ENCODE measurements at regions not wholly inside any gene's neighbourhood (a gene's known extent, or its start where the extent isn't known, plus 50 kb on each side); places are given as distances from the start of the nearest gene placed in this dataset.

DNA sequence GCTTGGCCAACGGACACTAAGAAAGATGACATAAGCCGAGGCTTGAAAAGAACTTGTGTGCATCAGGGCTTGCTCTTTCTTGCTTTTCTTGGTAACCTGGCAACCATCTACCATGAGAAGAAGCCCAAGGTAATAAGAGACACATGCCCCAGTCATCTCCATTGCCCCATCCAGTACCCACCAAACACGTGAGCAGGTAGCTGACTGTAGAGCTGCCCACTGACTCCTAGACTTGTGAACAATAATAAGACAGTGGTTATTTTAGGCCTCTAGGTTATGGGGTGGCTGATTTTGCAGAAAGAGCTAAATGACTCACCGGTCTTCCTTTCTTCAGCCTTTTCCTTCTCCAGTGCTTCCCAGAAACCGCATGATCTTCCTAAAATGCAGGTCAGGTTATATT lies 105.0 kb upstream of the JUN start:
- DNase-seq (ENCODE audit: low read depth in 3 of 3, low spot score in 2 of 3), result no peak

- DNase-seq (ENCODE audit: low read depth in 3 of 3, low spot score in 2 of 3), result no peak
Observed at GRCh38 chr1:58890113-58890512, 106.3 kb upstream of the JUN start.

DNA sequence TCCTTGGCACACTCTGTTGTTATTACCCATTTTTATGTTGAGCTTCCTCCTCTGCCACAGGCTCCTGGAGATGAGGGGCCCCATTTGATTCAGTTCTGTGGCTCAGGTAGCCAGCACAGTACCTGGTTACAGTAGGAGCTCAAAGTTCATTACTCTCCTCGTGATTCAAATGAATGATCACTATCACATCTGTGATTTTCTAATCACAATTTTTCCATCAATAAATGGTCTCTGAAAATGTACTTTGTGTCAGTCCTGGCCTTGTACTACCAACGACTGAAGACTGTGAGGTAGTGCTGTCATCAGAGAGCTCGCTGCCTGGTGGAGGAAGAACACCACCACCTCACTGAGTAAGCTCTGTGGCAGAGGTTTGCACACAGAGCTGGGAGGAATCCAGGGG lies 106.8 kb upstream of the JUN start:
- no peak for DNase-seq (ENCODE audit: low read depth in 3 of 3, low spot score in 2 of 3)

DNA sequence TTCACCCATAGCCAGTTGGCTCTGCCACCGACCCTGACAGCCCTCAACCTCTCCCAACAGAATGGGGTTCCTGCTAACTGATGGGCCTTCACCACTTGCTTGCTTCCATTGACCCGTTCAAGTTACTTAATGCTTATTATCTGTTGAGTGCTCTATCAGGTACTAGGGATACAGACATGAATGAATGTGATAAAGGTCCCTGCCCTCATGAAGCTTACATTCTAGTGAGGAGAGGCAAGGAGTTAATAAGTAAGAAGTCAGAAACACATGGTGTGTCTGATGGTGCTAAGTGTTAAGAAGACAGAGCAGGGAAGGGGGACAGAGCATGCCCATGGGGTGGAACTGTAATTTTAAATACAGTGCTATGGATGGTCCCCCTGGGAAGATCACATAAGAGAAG lies 107.5 kb upstream of the JUN start:
- no peak for DNase-seq (ENCODE audit: low read depth in 3 of 3, low spot score in 2 of 3)

GRCh38 chr1:58893257-58893869 lies 109.5 kb upstream of the JUN start:
- no peak for DNase-seq (ENCODE audit: low read depth in 3 of 3, low spot score in 2 of 3)

DNA sequence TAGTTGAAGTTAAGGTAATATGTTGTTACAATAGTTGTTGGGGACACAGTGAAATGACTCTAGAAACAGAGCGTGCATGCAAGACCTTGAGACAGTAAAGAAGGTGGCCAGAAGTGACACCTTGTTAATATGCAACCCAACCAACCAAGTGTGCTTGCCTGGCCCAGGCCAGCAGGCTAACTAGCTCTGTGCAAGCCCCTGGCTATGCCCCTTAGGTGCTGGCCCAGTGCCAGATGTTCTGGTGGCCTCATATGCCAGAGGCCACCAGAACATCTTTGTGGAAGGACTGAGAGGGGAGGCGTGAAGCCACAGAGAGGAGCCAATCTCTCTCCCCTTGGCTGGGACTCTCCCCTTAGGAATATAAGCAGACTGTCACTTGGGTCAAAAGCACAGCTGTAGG lies 111.2 kb upstream of the JUN start:
- DNase-seq (ENCODE audit: low read depth in 3 of 3, low spot score in 2 of 3), result no peak

- no peak for DNase-seq (ENCODE audit: low read depth in 3 of 3, low spot score in 2 of 3)
Observed at GRCh38 chr1:58895559-58896145, 111.8 kb upstream of the JUN start.

DNA sequence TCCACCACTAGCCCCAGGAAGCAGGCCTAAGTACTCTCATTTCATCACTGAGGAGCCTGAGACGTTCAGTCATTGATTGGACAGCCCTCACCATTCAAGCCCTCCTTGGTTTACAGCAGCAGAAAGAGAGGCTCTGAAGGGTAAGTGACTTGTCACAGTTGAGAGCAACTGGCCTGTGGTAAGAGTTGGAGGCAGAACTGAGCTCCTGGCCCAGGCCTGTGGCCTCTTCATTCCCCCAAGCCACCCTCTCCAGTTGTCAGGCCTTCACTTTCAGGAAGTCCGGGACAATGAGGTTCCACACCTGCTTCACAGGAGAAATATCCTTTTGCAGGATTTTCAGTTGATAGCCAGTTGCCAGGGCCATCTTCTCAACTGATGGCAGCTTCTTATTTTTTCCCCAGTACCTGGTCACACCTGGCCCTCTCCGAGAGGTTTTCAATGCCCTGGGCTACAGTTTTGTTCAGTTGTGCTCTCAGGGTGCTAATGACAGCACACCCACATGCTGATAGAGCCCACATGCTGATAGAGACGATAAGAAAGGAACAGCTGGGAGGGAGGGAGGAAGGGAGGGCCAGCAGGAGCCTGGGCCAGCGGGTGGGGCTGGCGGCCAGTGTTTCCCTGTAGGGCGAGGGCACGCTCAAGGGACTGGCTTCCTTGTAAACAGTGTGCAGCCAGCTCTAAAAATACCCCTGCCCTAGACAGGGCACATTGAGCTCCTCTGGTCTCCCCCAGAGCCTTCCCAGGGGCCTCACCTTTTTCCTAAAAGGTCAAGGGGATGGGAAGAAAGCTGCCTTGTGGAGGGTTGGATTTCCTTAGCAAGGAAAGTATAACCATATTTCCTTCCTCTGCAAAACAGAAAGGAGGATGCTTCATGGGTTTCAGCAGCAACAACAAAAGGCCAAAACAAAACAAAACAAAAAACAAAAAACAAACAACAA lies 112.7 kb upstream of the JUN start:
- no peak for DNase-seq (ENCODE audit: low read depth in 3 of 3, low spot score in 2 of 3)

DNA sequence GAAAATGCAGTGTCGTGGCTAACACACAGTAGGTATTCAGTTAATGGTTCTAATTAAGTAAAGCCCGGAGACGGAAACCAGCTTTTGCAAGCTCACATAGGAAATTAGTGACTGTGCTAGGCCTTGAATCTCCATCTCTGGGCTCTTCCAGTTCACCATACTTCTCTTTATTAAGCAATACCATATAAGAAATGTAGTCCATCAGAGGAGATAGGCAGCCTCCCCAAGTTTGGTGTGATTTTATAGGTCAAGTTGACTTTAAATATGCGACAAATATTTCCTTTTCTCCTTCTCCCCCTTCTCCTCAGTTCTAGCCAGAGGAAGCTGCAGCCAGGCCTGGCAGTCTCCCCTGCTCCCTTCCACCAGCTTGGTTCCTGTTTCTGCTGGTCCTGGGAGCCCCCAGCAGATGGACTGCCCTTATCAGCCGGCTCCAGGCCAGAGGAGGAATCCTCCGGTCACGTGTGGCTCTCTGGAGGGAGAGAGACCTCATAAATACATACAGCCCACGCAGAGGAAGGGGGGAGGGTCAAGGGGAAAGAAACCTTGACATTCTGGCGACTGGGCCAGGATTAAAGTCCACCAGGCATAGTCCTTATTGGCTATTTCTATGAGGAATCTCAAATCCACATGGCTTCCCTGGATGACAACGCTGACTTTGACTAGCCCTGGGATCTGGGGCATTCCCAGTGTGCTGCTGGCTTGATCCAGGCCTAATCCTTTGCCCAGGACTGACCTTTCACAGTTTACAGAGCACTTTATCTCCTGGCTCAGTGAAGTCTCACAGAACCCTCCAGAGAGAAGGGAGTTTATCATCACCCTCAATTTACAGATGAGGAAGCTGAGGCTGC lies 115.1 kb upstream of the JUN start:
- no peak for DNase-seq (ENCODE audit: low read depth in 3 of 3, low spot score in 2 of 3)

GRCh38 chr1:58899587-58900271 lies 115.9 kb upstream of the JUN start:
- DNase-seq (ENCODE audit: low read depth in 3 of 3, low spot score in 2 of 3), result no peak

- no peak for DNase-seq (ENCODE audit: low read depth in 3 of 3, low spot score in 2 of 3)
Observed at GRCh38 chr1:58900396-58900795, 116.5 kb upstream of the JUN start.

DNA sequence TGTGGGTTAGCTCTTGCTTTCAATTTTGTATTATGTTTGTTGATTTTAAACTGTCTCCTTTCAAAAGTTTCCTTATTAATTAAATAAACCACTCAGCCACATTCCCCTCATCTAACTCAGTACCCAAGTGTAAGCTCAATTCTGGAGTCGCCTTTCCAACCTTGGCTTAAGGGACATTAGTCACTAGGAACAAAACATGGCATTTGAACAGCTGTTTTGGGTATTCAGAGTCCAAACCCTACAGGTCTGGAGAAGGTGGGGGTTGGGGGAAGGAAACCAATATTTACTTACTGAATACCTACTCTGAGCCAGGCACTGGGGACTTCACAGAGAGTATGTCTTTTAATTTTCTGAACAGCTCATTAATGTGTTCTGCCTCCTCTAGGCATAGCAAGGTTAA lies 117.2 kb upstream of the JUN start:
- DNase-seq (ENCODE audit: low read depth in 3 of 3, low spot score in 2 of 3), result no peak

GRCh38 chr1:58902830-58903513 lies 119.1 kb upstream of the JUN start:
- peak in 1 of 3 donors; percentile 60 for DNase-seq (ENCODE audit: low read depth in 3 of 3, low spot score in 2 of 3)

DNA sequence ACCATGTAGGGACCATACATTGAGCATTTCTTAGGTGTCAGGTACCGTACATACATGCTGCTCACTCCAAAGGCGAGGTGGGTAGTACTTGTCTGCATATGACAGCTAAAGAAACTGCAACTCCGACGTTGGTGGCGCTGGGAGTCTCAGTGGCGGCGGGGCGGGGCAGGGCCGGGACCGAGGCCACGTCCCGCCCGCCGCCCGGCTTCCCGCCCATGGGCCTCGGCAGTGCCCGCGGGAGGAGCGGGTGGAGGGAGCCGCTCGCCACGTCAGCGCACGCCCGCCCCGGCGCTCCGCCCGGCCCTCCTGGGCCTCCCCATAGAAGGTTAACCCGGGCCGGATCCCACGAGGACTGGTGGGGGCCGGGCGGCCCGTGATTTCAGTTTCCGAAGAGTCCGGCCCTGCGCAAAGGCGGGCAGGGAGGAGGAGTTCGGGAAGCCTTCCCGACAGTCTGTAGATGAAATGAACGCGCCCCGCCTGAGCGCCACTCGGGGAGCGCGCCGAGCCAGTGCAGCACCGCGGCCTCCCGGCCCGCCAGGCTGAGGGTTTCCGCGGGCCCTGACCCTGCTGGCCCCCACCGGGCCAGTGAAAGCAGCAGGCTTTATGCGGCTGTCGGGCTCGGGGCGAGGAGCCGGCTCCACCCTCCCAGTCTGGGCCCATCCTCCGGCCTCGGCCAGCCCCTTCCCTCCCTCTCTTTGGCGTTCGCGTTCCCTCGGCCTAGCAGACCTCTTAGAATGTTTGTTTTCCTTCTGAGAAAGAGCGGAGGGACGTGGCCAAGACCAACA lies 119.9 kb upstream of the JUN start:
- peak; percentile 54 to 68 (median 66) for DNase-seq (ENCODE audit: low read depth in 3 of 3, low spot score in 2 of 3)

DNA sequence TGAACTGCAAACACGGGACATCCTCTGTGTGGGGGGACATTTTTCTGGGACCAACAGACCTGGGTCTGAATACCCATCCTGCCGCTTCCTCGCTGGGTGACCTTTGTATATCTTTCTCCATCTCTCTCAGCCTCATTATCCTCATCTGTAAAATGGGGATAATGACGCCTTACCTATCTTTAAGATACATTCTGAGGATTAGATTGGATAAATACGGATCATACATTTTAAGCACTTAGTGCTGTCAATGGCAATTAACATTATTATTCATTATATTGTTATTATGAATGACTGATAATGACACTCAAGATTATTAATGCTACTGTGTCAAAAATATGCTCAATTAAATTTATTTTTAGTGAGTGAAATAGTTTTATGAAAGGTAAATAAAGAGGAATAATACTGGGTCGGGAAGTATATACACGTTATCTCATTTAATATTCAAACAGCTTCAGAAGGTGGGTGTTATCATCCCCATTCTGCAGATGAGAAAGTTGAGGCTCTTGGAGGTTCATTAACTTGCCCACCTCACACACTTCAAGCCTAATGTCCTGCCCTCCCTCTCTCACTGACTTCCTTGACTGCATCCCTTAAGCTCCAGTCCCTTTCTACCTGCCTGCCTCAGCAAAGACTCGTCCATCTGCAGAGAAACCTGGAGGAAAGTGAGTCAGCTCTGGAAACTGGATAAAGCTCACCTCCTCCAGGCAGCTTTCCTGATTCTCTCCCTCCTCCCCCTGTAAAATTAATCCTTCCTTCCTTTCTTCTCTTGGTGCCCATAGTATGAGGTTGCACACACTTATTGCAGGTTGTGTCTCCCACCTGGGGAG lies 120.7 kb upstream of the JUN start:
- DNase-seq (ENCODE audit: low read depth in 3 of 3, low spot score in 2 of 3), result no peak

GRCh38 chr1:58905126-58905490 lies 121.3 kb upstream of the JUN start:
- DNase-seq (ENCODE audit: low read depth in 3 of 3, low spot score in 2 of 3), result no peak

DNA sequence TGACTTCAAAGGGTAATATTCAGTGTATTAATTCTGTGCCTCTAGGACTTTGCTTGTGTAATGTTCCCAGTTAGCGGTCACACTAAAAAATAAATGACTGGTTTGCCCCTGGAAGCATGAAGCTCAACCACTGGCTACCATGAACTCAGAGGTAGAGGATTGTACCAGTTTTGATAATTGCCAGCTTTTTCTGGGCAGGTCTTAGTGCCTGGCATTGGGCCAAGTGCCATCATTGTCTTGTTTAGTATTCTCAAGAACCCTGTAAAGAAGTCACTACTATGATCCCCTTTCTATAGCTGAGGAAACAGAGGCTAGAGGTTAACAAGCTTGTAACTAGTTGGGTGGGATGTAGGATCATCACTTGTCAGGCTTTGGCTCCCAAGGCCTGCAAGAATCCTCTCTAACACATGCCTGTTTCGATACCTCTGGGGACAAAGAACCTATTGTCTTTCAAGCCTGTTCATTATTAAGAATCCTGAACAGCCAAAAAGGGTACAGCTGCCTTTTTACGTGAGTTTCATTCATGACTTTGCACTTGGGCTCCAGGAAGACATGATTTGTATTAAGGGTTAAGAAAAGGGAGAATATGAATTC lies 121.9 kb upstream of the JUN start:
- DNase-seq (ENCODE audit: low read depth in 3 of 3, low spot score in 2 of 3), result no peak

DNA sequence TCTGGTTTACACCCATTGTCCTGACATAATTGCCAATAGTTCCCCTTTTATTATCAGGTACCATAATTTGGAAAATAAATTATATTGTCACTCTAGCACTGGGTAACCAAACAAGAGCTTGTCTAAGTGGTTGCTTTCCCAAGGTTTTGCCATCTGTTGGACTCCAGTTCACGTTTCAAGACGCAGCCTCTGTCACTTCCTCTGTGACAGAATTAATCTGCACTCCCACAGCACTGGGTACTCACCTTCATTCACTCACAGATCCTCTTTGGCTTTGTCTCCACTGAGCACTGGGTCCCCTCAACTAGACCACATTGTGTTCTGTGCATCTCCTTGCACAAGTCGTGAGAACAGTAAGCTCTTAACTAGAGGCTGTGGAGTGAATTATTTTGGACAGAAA lies 123.6 kb upstream of the JUN start:
- no peak for DNase-seq (ENCODE audit: low read depth in 3 of 3, low spot score in 2 of 3)
